DOHH2 (cell line): ENCODE measurements at regions not wholly inside any gene's neighbourhood (a gene's known extent, or its start where the extent isn't known, plus 50 kb on each side); places are given as distances from the start of the nearest gene placed in this dataset.

Source experiments
- H3F3A ChIP-seq: fragments of 200-600 bp; sonication (generic), shearing (Covaris generic); 2 replicates; pipeline ENCODE4 v1.6.0; 2016; ENCODE audit warnings: antibody characterized with exemption, mild to moderate bottlenecking; ENCODE audit not compliant: control insufficient read depth, insufficient read depth
- H3K27ac ChIP-seq: fragments of 200-600 bp; sonication (generic); 2 replicates; pipeline ENCODE4 v1.5.1; 2014; ENCODE audit warnings: low read depth, mild to moderate bottlenecking, low read length, moderate library complexity
- H3K27me3 ChIP-seq: fragments of 200-600 bp; sonication (generic); 2 replicates; pipeline ENCODE4 v1.6.1; 2014; ENCODE audit warnings: mild to moderate bottlenecking, low read length, mixed read lengths; ENCODE audit not compliant: control insufficient read depth
- H3K36me3 ChIP-seq: fragments of 200-600 bp; sonication (generic); 2 replicates; pipeline ENCODE4 v1.6.1; 2014; ENCODE audit warnings: mild to moderate bottlenecking, low read length, moderate library complexity, mixed read lengths; ENCODE audit not compliant: control insufficient read depth
- H3K4me1 ChIP-seq: fragments of 200-600 bp; sonication (generic); 2 replicates; pipeline ENCODE4 v1.6.1; 2014; ENCODE audit warnings: mild to moderate bottlenecking, low read length, mixed read lengths; ENCODE audit not compliant: control insufficient read depth
- H3K4me2 ChIP-seq: fragments of 200-600 bp; sonication (generic); 2 replicates; pipeline ENCODE4 v1.6.0; 2014; ENCODE audit warnings: mild to moderate bottlenecking, low read length, moderate library complexity
- H3K4me3 ChIP-seq: fragments of 200-600 bp; sonication (generic); 2 replicates; pipeline ENCODE4 v1.5.1; 2014; ENCODE audit warnings: mild to moderate bottlenecking, low read length, mixed read lengths
- H3K79me2 ChIP-seq: fragments of 200-600 bp; sonication (generic); 2 replicates; pipeline ENCODE4 v1.6.1; 2014; ENCODE audit warnings: mild to moderate bottlenecking, low read length, mixed read lengths; ENCODE audit not compliant: control insufficient read depth
- H3K9me2 ChIP-seq: fragments of 200-600 bp; sonication (generic); replicated peaks from 2 replicates; pipeline ENCODE4 v1.6.1; 2014; ENCODE audit warnings: mild to moderate bottlenecking, low read length, mixed read lengths; ENCODE audit not compliant: control insufficient read depth
- H3K9me3 ChIP-seq: fragments of 200-600 bp; sonication (generic); 2 replicates; pipeline ENCODE4 v1.6.1; 2014; ENCODE audit warnings: antibody characterized with exemption, low read length, mixed read lengths; ENCODE audit not compliant: control insufficient read depth, insufficient read depth
- H4K20me1 ChIP-seq: fragments of 200-600 bp; sonication (generic); 2 replicates; pipeline ENCODE4 v1.6.0; 2014; ENCODE audit warnings: low read depth, mild to moderate bottlenecking, antibody characterized with exemption, low read length, moderate library complexity; ENCODE audit not compliant: control insufficient read depth, insufficient read depth
- CTCF ChIP-seq: fragments of 200-600 bp; sonication (generic); IDR thresholded peaks from one replicate; pipeline ENCODE4 v1.5.1; 2014; ENCODE audit warnings: antibody characterized with exemption, mild to moderate bottlenecking, low read depth, low read length; ENCODE audit not compliant: poor library complexity, severe bottlenecking
- EZH2phosphoT487 ChIP-seq: fragments of 200-600 bp; sonication (generic); IDR thresholded peaks from 2 replicates; pipeline ENCODE4 v1.6.1; 2017; ENCODE audit warnings: borderline replicate concordance, mild to moderate bottlenecking, antibody characterized with exemption, low read length, moderate library complexity, mixed read lengths

- no peak overlapping the region for H3K27ac ChIP-seq
- peaks cover 12% of the 10 kb centered on the region for H3K4me1 ChIP-seq
- H3K4me3 ChIP-seq: no peak overlapping the region
- 0 out of 2 replicates have a peak, but pooled peaks cover 2% of the 10 kb centered on the region for H3F3A ChIP-seq
- H3K27me3 ChIP-seq: no peaks in the 10 kb centered on the region
- peaks cover 3% of the 10 kb centered on the region; the same call in 1 of the 2 replicates for H3K9me3 ChIP-seq
- H3K9me2 ChIP-seq: no peaks in the 10 kb centered on the region
- H3K36me3 ChIP-seq: no peaks in the 10 kb centered on the region
- H3K4me2 ChIP-seq: no peak overlapping the region
- no peaks in the 10 kb centered on the region for H4K20me1 ChIP-seq
- TF ChIP-seq CTCF (no peak), EZH2phosphoT487 (no peak)
- no peaks in the 10 kb centered on the region for H3K79me2 ChIP-seq
These were observed 392.6 kb downstream of the MRPL39 start for GRCh38 chr21:25214676-25215075.

GRCh38 chr21:25199944-25200343, 407.3 kb downstream of the MRPL39 start:
- Histone ChIP-seq H3F3A (no peaks in the 10 kb centered on the region), H3K4me3 (no peak overlapping the region), H3K4me2 (no peak overlapping the region), H3K79me2 (no peaks in the 10 kb centered on the region), H3K27ac (no peak overlapping the region), H3K36me3 (no peaks in the 10 kb centered on the region), H3K9me2 (no peaks in the 10 kb centered on the region), H3K27me3 (no peaks in the 10 kb centered on the region), H3K4me1 (no peaks in the 10 kb centered on the region), H3K9me3 (no peaks in the 10 kb centered on the region), H4K20me1 (no peaks in the 10 kb centered on the region)
- TF ChIP-seq CTCF (no peak), EZH2phosphoT487 (no peak)

GRCh38 chr21:25191141-25191540, 416.1 kb downstream of the MRPL39 start:
- H3K4me3 ChIP-seq: no peak overlapping the region
- H3K4me2 ChIP-seq: no peak overlapping the region
- H3F3A ChIP-seq: peaks cover 4% of the 10 kb centered on the region; the same call in 1 of the 2 replicates
- no peaks in the 10 kb centered on the region for H3K79me2 ChIP-seq
- TF ChIP-seq EZH2phosphoT487 (no peak), CTCF (no peak)
- no peaks in the 10 kb centered on the region for H3K36me3 ChIP-seq
- no peaks in the 10 kb centered on the region for H3K9me3 ChIP-seq
- H4K20me1 ChIP-seq: no peaks in the 10 kb centered on the region
- H3K9me2 ChIP-seq: no peaks in the 10 kb centered on the region
- no peak overlapping the region for H3K27ac ChIP-seq
- no peaks in the 10 kb centered on the region for H3K27me3 ChIP-seq
- H3K4me1 ChIP-seq: peaks cover 28% of the 10 kb centered on the region
